Stimulated activated CD4-positive, alpha-beta T cell treated with anti-CD3 and anti-CD28 coated beads, Interleukin-12 subunit alpha, Interleukin-12 subunit beta, amount 100 ng/mL, for 48 hours (primary cell): ENCODE measurements at regions not wholly inside any gene's neighbourhood (a gene's known extent, or its start where the extent isn't known, plus 50 kb on each side); places are given as distances from the start of the nearest gene placed in this dataset.

Experiments used
- DNase-seq, 3 donors: peaks; one replicate each; pipeline ENCODE4 v3.0.0-alpha.2; 2020; ENCODE audit warnings: low read depth in 2 of 3, low spot score in 1 of 3

DNA sequence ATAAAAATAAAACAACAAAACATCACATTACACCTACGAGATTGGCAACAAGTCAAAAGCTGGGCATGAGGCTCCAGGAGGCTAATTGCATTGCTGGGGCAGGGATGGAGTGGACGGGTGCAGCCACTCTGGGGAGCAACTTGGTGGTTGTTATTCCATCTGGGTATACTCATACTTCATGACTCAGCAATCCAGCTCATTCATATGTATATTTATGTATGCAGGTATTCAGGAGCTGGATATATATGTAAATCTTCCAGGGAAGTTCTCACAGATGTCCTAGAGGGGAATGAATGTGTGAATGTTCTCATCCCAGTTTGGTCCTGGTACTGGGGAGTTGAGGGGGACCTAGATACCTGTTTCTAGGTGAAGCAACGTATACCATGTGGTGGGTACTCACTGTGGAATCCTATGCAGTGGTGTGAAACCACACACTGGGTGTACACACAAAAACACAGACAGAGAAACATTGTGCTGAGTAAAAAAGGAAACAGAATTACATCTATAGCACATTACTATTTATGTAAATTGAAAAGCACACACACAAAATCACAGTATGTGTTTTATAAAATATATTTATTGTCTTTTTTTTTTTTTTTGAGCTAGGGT, 79.7 kb upstream of the RAB4A start:
- DNase-seq: no peak

DNA sequence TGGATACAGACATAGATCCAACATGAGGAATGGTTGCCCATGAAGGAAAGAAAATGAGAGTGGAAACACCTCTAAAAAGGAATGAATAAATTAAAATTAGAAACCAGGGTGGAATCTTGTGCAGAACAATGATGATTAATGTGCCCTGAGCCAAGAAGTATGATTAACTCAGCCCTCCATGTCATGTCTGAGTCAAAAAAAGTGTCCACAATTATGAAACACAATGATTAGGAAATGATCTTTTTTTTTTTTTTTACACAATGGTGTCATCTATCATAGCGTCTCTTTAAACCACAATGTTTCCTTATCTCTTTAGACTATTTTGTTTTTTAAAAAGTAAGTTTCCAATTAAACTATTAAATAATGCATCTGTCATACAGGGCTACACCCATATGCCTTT, 78.9 kb upstream of the RAB4A start:
- no peak for DNase-seq

DNA sequence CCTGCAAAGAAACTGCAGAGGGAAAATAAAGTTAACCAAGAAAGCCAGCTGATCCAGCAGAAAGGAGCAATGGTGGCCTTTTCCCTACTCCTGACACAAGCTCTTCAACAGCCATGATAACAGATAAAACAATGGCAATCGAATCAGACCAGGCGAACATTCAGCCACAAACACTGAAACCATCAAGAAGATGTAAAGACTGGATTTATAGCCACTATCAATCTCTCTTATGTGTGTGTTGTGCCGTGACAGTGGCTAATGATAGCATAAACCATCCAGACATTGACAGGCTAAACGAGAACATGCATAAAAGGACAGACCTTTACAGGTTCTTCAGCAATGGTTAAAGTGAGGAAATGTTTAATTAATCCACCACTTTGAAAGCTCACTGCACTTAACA, 78.1 kb upstream of the RAB4A start:
- DNase-seq: no peak

DNA sequence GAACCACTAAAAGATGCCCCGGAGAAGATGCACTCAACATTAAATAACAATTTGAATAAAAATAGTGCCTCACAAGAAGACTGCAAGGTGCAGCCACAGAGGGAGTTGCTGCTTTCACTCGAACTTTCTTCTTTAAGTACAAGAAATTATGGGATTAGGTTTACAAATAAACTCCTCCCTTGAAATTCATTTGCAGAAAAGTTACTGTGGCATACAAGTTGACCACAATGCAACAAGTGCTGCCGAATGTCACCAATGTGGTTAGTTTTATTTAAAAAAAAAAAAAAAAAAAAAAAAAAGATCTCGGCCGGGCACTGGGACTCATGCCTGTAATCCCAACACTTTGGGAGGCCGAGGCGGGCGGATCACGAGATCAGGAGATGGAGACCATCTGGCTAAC, 76.8 kb upstream of the RAB4A start:
- DNase-seq: no peak

DNA sequence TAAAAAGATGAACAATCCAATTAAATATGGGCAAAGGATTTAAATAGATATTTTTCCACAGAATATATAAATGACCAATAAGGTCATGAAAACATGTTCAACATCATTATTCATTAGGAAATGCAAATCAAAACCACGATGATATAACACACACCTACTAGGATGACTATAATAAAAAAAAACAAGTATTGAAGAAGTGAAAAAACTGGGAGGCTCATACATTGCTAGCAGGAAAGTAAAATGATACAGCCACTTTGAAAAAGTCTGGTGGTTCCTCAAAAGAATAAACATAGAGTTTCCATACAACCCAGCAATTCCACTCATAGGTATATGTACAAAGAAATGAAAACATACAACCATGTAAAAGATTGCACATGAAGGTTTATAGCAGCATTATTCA, 75.7 kb upstream of the RAB4A start:
- no peak for DNase-seq

DNA sequence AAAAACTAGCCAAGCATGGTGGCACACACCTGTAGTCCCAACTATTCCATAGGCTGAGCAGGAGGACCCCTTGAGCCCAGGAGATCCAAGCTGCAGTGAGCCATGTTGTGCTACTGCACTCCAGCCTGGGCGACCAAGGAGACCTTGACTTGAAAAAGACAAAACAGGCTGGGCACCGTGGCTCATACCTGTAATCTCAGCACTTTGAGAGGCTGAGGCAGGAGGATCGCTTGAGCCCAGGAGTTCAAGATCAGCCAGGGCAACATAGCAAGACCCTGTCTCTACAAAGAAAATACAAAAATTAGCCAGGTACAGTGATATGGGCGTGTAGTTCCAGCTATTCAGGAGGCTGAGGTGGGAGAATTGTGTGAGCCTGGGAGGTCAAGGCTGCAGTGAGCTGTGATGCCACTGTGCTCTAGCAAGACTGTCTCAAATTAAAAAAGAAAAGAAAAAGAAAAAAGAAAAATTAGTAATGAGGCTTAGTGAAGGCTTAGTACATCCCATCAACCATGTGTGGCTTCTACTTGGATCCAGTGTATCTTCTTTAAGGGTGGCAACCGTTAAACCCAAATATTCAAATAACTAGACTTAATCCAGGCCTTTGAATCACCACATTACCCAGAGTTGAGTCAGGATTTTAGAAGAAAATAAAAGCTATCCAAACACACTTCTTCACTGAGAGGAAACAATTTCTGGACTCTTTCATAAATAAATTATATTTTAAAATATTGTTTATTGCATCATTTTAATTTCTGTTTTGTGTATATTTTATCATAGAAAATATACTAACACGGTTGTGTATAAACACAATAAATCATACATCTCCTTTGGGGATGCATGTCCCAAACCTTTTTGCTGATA, 74.3 kb upstream of the RAB4A start:
- DNase-seq: no peak

DNA sequence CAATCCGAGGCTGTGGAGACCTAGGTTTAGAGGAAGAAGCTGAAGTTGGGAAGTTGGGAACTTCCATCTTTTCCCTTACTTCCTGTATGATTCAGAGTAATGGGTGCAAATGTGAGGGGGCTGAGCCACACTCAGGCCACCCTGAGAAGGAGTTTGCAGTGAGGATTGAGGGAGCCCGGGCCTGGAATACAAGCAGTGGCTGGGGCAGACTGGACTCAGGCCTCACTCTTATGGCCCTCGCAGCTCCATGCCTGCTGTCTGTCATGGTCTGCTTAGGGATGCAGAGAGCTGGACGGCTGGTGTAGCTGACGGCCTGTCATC, 73.7 kb upstream of the RAB4A start:
- no peak for DNase-seq

DNA sequence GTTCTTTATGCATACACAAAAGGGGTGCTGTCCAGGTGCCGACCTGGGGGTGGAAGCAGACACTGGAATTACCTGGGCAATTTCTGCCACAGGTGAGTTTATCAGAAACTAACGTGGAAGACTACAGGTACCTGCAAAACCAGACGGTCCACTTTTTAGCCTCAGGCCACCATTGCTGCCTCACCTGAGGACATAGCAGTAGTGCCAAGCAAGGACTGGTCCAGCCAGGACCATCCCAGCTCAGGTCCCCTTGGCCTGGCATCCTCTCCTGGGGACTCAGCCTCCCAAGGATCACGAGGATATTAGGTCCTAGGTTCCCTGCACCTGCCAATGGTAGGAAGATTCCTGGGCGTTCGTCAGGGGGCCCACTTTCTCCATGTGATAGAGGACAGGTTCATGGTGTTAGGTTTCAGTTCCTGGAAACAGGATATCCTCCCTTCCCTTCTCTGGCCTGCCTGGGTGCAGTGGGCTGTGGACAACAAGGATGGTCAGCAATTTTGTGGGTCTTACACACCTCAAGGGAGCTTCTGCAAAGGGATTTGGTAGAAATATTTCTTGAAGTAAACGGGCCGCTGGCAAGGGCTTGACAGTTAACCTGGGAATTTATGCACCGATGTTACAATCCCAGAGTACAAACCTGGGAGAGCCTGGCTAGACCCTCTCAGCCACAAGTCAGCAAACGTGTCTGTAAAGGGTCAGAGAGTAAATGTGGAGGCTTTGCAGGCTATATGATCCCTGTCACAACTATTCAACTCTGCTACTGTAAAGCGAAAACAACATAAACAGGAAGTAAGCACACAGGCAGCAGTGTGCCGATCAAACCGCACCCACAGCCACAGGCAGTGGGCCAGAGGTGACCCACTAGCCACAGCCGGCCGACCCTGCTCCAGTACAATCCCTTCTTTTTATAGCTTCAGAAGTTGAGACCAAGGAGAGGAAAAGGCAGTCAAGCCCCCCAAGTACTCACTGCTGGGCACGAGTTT, 71.4 kb upstream of the RAB4A start:
- no peak for DNase-seq

DNA sequence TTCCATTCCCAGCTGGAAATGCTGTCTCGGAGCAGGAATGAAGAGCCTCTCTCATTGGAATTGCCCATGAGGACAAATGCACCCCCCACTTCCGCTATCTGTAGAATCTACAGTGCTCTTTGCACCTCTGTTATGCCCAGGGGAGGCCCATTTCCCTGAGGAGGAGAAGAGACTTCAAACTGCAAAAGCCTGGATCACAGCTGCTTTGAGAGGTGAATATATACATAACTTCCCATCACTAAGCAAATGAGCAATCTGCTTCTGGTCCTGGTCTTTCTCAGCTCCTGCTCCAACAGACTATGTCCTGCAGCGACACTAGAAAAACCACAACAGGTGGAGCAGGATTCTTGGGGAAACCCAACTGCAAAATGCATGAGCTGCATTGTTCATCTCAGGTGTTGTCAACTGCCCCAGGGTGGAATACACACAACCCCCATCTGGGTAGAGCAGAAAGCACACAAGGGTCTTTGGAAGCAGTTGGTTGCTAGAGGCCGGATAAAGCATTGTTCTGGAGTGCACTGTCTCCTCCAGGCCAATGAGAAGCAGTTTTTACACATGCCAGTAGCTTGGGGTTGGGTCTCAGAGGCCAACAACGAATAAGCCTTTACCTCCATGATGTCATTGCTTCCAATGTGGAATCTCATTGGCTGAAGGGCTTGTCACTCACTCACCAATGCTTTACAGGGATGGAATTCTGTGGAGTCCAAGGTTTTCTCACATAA, 67.7 kb upstream of the RAB4A start:
- DNase-seq: no peak

DNA sequence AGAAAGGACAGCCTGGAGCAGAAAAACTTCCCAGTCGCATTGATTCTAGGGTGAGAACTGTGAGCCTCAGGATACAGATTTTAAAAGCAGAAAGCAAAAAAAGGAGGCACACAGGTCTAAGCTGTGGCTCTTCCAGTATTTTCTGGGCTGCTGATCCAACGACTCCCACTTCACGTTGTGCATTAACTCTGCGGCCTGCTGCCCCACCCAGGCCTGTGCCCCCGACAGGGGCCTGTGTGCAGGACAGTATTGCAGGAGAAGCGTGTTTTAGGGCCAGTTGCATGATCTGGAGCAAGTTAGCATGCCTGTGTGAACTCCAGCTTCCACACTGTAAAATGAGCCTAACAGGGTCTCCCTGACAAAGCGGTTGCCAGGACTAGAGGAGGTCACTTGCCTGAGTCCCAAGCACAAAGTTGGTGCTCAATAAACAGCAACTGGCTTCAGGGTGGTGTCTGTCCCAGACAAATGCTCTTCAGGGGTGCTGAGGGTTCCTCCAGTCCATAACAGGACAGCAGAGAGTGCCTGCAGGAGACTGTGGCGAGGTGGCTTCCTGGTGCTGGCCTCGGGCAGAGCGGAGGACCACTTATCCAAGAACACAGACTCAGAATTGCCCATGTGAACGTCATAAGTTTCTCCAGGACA, 66.8 kb upstream of the RAB4A start:
- no peak for DNase-seq

DNA sequence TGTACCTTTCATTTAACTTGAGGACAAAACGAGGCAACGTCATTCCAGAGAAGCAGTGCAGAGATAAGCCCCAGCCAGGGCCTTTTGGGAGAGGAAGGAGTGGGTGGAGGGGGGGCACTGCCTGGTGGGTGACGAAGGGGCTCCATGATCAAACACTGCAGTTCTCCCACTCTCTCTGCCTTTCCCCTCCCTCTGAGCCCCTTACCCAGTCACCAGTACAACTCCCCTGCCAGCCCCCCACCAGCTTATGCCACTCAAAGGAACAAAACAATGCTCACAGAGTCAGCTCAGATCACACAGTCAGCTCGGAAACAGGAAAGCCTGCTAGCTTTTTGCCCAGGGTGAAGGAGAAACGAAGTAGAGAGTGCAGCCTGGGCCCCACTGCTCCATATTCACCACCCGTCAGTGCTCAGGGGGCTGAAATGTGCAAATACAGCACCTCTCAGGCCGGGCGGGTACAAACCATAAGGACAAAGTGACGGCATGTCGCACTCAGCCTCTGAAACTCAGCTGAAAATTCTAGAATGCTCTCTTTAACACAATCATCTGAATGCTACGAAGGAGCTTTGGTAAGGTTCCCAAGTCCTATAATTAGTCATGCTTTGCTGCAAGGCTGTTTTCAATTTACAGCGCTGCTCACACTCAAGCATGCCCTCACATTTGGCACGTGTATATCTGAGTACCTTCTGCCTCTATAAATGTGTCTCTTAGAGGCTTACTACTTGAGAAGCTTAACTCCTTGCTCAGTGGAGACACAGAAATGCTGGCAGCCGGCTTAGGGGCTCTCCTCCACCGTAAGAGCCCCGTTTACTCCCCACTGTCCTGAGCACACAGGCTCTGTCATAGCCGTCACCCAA, 65.8 kb upstream of the RAB4A start:
- DNase-seq: no peak

DNA sequence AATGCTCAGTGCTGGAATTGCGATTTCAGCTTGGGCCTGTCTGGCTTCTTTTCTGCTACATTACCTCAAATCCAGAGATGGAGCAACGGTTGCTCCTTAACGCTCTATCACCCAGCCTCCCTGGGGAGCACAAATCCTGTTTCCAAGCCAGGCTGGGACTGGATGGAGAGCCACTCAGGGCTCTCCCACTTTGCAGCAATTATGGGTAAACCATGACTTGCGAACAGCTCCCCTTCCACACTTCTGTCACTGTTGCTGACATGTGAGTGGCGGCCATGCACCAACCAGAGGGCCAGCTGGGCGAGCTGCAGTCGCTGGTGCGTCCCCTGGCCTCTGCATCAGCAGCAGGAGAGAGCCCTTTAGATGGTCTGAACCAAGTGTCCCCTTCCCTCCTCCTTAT, 65.1 kb upstream of the RAB4A start:
- no peak for DNase-seq

DNA sequence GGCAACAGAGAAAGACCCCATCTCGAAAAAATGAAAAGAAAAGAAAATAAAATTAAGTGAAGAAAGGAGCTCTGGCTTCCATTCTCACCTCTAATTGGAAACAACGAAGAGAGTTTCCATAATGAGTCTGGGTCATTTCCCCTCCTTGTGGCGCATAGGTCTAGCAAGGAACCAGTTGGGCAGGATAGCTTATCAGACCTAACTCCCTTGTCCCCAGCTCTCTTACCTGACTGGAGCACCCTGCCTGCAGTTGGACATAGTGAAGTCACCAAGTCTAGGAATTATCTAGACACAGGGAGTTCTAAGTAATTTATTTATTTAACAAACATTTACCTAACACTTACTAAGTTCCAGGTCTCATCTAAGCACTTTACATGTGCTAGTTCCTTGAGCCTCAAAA, 63.0 kb upstream of the RAB4A start:
- no peak for DNase-seq

DNA sequence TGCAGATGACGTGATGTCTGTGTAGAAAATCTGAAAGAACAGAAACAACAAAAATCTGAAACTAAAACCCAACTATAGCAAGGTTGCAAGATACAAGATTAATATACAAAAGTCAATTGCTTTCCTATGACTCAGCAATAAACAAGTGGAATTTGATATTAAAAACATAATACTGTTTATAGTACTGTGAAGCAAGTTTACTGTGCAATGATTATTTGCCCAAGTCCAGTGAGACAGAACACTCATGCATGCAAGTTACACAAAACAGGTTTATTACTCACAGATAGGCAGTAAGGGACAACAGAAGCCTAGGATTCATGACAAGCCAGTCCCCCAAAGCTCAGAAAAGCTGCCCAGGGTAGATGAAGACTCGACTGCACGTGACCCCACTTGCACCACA, 62.4 kb upstream of the RAB4A start:
- DNase-seq: no peak

DNA sequence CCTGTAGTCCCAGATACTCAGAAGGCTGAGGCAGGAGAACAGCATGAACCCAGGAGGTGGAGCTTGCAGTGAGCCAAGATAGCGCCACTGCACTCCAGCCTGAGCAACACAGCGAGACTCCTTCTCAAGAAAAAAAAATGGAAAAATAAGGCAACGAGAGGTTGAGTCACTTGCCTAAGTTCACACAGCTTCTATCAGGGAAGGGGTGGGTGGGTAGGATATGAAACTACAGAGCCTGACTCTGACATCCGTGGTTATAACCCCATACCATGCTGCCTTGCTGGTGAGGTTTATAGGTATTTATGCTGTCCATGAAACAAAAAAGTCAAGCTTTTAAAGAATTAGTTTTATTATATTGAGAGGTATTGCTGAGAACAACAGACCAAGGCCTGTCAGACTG, 61.5 kb upstream of the RAB4A start:
- DNase-seq: no peak

DNA sequence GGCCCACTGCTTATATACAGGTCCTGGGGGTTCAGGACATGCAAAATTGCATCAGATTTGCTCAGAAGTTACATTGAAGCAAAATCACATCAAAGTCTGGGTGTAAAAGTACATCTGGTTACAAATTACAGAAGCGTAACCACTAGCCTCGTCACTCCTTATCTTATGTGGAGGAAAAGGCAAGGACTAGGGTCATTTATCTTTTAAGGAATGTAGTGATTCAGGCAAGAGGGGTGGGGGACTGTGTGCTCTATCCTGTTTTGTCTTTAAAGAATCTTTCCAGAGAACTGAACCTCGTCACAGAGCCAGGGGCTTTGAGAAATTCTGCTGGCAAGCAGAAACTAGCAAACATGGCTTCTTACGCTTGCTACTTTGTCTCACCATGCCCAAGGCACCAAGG, 61.1 kb upstream of the RAB4A start:
- DNase-seq: no peak

DNA sequence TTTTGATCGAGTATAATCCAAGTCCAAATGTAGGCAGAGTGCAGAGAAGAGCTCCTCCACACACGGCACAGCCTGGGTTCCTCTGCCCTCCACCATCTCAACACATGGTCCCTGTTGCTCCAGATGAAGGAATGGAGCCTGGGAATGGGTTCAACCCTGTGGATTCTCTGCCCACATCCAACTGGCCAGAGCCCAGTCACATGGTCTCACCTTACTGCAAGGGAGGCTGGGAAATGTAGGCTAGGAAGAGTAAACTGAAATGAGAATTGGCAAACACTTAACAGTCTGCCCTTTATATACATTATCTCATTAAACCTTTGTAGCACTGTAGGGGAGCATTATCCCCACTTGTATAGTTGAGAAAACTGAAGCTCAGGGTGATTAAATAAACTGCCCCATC, 60.1 kb upstream of the RAB4A start:
- no peak for DNase-seq

DNA sequence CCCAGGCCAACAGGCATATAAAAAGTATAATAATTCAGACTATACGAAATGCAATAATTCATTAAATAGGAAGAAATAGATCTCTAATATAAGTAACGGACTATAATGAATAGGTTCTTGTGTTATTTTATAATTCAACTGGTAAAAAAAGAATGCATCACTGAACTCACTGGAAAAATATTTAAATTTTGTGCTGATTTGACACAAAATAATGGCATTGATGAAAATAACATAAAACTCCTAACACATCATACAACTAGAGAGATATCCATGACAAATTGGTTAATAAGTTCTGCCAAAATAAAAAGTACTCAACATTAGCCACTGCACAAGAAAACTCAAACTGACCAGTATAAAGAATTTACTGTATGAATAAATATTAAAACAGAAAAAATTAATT, 57.1 kb upstream of the RAB4A start:
- no peak for DNase-seq

DNA sequence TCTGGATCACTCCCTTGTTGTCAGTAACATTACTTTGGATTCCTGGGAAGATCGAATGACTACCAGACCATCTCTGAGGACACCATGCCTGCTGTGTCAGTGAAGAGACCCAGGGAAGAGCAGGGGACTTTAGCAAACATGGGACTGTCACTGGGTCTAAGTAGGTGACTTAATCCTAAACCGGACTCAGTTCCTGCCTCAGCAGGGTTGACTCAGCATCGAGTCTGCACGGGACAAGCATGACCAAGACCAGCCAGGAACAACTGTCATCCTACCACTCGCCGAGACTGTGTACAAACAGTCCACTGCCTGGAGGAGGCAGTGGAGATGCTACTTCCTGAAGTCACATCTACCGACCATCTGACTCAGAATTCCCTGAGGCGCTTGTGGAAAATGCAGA, 53.2 kb upstream of the RAB4A start:
- DNase-seq: no peak

DNA sequence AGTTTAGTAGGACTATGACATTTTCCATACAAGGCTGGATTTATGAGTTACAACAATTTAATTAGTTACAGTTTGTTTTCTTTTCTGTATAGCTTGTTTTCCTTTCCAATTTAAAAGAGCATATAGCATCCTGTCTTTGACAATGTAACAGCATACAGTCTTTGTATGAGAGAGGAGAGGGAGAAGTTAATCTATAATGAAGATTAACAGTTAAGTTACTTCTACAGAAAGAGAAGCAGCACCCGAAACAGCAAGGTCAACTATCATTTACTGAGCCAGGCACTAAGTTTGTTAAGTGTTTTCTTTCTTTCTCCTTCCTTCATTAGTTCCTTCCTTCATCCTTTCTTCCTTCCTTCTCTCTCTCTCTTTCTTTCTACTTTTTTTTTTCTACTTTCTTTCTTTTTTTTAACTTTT, 52.3 kb upstream of the RAB4A start:
- no peak for DNase-seq
